Thyroid gland (tissue), 4 donors: ENCODE measurements at regions not wholly inside any gene's neighbourhood (a gene's known extent, or its start where the extent isn't known, plus 50 kb on each side); places are given as distances from the start of the nearest gene placed in this dataset.

ENCODE experiments used
- DNase-seq, 2 donors: peaks; one replicate each; pipeline ENCODE4 v3.0.0-alpha.2; 2019
- H3K27ac ChIP-seq, 3 donors: fragments of 200-600 bp; sonication (generic); 1 replicate in 2 of 3; 2 replicates in 1 of 3; pipeline ENCODE4 v1.5.1; 2016 to 2019; ENCODE audit warnings: mild to moderate bottlenecking in 1 of 3, moderate library complexity in 1 of 3
- H3K27me3 ChIP-seq: fragments of 200-600 bp; sonication (generic); one replicate; pipeline ENCODE4 v1.5.1; 2019
- H3K36me3 ChIP-seq, 2 donors: fragments of 200-600 bp; sonication (generic); one replicate each; pipeline ENCODE4 v1.5.1; 2016 to 2019
- H3K4me1 ChIP-seq, 2 donors: fragments of 200-600 bp; sonication (generic); one replicate each; pipeline ENCODE4 v1.5.1; 2017 to 2019
- H3K4me3 ChIP-seq, 3 donors: fragments of 200-600 bp; sonication (generic); replicated peaks in 1 of 3; 1 replicate in 2 of 3; 2 replicates in 1 of 3; pipeline ENCODE4 v1.5.1; 2016; ENCODE audit warnings: mild to moderate bottlenecking in 1 of 3
- H3K9me3 ChIP-seq: fragments of 200-600 bp; sonication (generic); one replicate; pipeline ENCODE4 v1.5.1; 2017
- CTCF ChIP-seq, 6 experiments: fragments of 200-600 bp in 3 of 6; fragments of 450-650 bp in 3 of 6; sonication (generic) in 3 of 6; IDR thresholded peaks; one replicate each; pipeline ENCODE4 v1.5.1; 2016 to 2019; ENCODE audit warnings: antibody characterized with exemption in 6 of 6, mild to moderate bottlenecking in 2 of 6, inconsistent platforms in 1 of 6, moderate library complexity in 1 of 6
- POLR2A ChIP-seq, 2 donors: fragments of 450-650 bp; IDR thresholded peaks; one replicate each; pipeline ENCODE4 v1.6.1; 2017; ENCODE audit warnings: antibody characterized with exemption in 2 of 2, mild to moderate bottlenecking in 2 of 2, moderate library complexity in 1 of 2
- WGBS, 2 donors: methylation state at CpG; one replicate each; pipeline ENCODE4 v1.1.5; 2017; 5-methylcytosine and 5-hydroxymethylcytosine counted together
- intact Hi-C: fragments of 100-400 bp; cut with DNase I; formaldehyde crosslinking; loops from one replicate; pipeline ENCODE4 v1.15.1; 2023

GRCh38 chr1:166705376-166706289 is 133.6 kb upstream of the POGK start:
- H3K9me3 ChIP-seq, result no peaks in the 10 kb centered on the region
- H3K4me1 ChIP-seq, result peaks cover 11 to 14% of the 10 kb centered on the region in 2 donors
- DNase-seq, result no peak
- no peaks in the 10 kb centered on the region for H3K27me3 ChIP-seq
- whole genome bisulfite sequencing, 2 donors, result 51 to 70% methylated on average over 3 of the region's 3 CpGs
- H3K4me3 ChIP-seq, result no peak overlapping the region
- TF ChIP-seq POLR2A (IDR thresholded peaks at IDR 0.05) (no peak), CTCF (IDR thresholded peaks at IDR 0.05) (no peak)
- intact Hi-C loops, result no loop called here
- no peaks in the 10 kb centered on the region for H3K36me3 ChIP-seq
- H3K27ac ChIP-seq, result no peak overlapping the region

GRCh38 chr1:166716620-166717019 is 122.7 kb upstream of the POGK start:
- no peaks in the 10 kb centered on the region for H3K36me3 ChIP-seq
- intact Hi-C loops, result no loop called here
- H3K27me3 ChIP-seq, result no peaks in the 10 kb centered on the region
- no peak overlapping the region for H3K27ac ChIP-seq
- H3K9me3 ChIP-seq, result no peaks in the 10 kb centered on the region
- H3K4me3 ChIP-seq, result no peak overlapping the region
- TF ChIP-seq CTCF (IDR thresholded peaks at IDR 0.05) (no peak), POLR2A (IDR thresholded peaks at IDR 0.05) (no peak)
- H3K4me1 ChIP-seq, result no peaks in the 10 kb centered on the region
- DNase-seq, result no peak

GRCh38 chr1:166721145-166721544 is 118.1 kb upstream of the POGK start:
- WGBS, 2 donors, result 41 to 47% methylated on average over 2 of the region's 2 CpGs
- H3K27ac ChIP-seq, result no peak overlapping the region
- H3K4me1 ChIP-seq, result no peaks in the 10 kb centered on the region
- no peak for DNase-seq
- no peak overlapping the region for H3K4me3 ChIP-seq
- TF ChIP-seq POLR2A (IDR thresholded peaks at IDR 0.05), result no peak
- TF ChIP-seq CTCF (IDR thresholded peaks at IDR 0.05), result no peak
- no peaks in the 10 kb centered on the region for H3K27me3 ChIP-seq
- H3K9me3 ChIP-seq, result no peaks in the 10 kb centered on the region
- intact Hi-C loops, result no loop called here
- H3K36me3 ChIP-seq, result no peaks in the 10 kb centered on the region

GRCh38 chr1:166730299-166730888 is 108.9 kb upstream of the POGK start:
- WGBS, 2 donors, result 72 to 80% methylated on average over 1 of the region's 1 CpG
- H3K27me3 ChIP-seq, result no peaks in the 10 kb centered on the region
- intact Hi-C loops, result no loop called here
- no peak overlapping the region for H3K27ac ChIP-seq
- TF ChIP-seq POLR2A (IDR thresholded peaks at IDR 0.05), result no peak
- TF ChIP-seq CTCF (IDR thresholded peaks at IDR 0.05), result no peak
- no peak for DNase-seq
- no peaks in the 10 kb centered on the region for H3K36me3 ChIP-seq
- H3K9me3 ChIP-seq, result no peaks in the 10 kb centered on the region
- H3K4me3 ChIP-seq, result no peak overlapping the region
- H3K4me1 ChIP-seq, result no peaks in the 10 kb centered on the region

- Histone ChIP-seq H3K36me3 (no peaks in the 10 kb centered on the region), H3K4me3 (no peak overlapping the region), H3K27ac (no peak overlapping the region), H3K4me1 (no peaks in the 10 kb centered on the region), H3K27me3 (no peaks in the 10 kb centered on the region), H3K9me3 (no peaks in the 10 kb centered on the region)
- intact Hi-C loops, result no loop called here
- DNase-seq, result no peak
- TF ChIP-seq CTCF (IDR thresholded peaks at IDR 0.05) (no peak), POLR2A (IDR thresholded peaks at IDR 0.05) (no peak)
Observed at GRCh38 chr1:166738140-166738539, 101.1 kb upstream of the POGK start.
